Esophagus muscularis mucosa (tissue), 4 donors: ENCODE measurements at regions not wholly inside any gene's neighbourhood (a gene's known extent, or its start where the extent isn't known, plus 50 kb on each side); places are given as distances from the start of the nearest gene placed in this dataset.

Experiments used
- DNase-seq: peaks from one replicate; pipeline ENCODE4 v3.0.0-alpha.2; 2017; ENCODE audit errors: extremely low spot score
- H3K27ac ChIP-seq, 4 donors: fragments of 200-600 bp; sonication (generic); replicated peaks in 1 of 4; 1 replicate in 3 of 4; 2 replicates in 1 of 4; pipeline ENCODE4 v1.5.1; 2016 to 2019; ENCODE audit warnings: mild to moderate bottlenecking in 1 of 4
- H3K27me3 ChIP-seq, 4 donors: fragments of 200-600 bp; sonication (generic); one replicate each; pipeline versions ENCODE4 v1.5.1 to v1.6.0; 2016 to 2019
- H3K36me3 ChIP-seq, 4 donors: fragments of 200-600 bp; sonication (generic); one replicate each; pipeline ENCODE4 v1.5.1; 2016 to 2019
- H3K4me1 ChIP-seq, 4 donors: fragments of 200-600 bp; sonication (generic); one replicate each; pipeline ENCODE4 v1.5.1; 2016 to 2019
- H3K4me3 ChIP-seq, 4 donors: fragments of 200-600 bp; sonication (generic); 1 replicate in 2 of 4; 2 replicates in 2 of 4; pipeline ENCODE4 v1.5.1; 2016 to 2019; ENCODE audit warnings: mild to moderate bottlenecking in 4 of 4, moderate library complexity in 1 of 4
- H3K9me3 ChIP-seq, 4 donors: fragments of 200-600 bp; sonication (generic); 1 replicate in 3 of 4; 2 replicates in 1 of 4; pipeline ENCODE4 v1.5.1; 2016 to 2019
- CTCF ChIP-seq, 3 experiments: fragments of 200-600 bp in 2 of 3; fragments of 450-650 bp in 1 of 3; sonication (generic) in 2 of 3; IDR thresholded peaks; one replicate each; pipeline ENCODE4 v1.5.1; 2017 to 2019; ENCODE audit warnings: antibody characterized with exemption in 3 of 3, mild to moderate bottlenecking in 2 of 3, moderate library complexity in 1 of 3
- EP300 ChIP-seq: sonication (generic); formaldehyde crosslinking; IDR thresholded peaks from one replicate; pipeline ENCODE4 v1.6.1; 2017; ENCODE audit warnings: antibody characterized with exemption
- POLR2A ChIP-seq: fragments of 450-650 bp; IDR thresholded peaks from one replicate; pipeline ENCODE4 v1.6.1; 2017; ENCODE audit warnings: antibody characterized with exemption, moderate library complexity, mild to moderate bottlenecking, low read depth
- POLR2AphosphoS5 ChIP-seq, 2 donors: sonication (generic); formaldehyde crosslinking; IDR thresholded peaks; one replicate each; pipeline ENCODE4 v1.6.1; 2017; ENCODE audit warnings: antibody characterized with exemption in 2 of 2
- WGBS: methylation state at CpG from one replicate; pipeline ENCODE4 v1.1.5; 2018; 5-methylcytosine and 5-hydroxymethylcytosine counted together
- intact Hi-C: fragments of 100-400 bp; cut with DNase I; formaldehyde crosslinking; loops from one replicate; pipeline ENCODE4 v1.15.1; 2023

- Histone ChIP-seq H3K27ac (no peak overlapping the region), H3K27me3 (no peaks in the 10 kb centered on the region), H3K4me1 (no peaks in the 10 kb centered on the region), H3K9me3 (no peaks in the 10 kb centered on the region), H3K4me3 (no peak overlapping the region), H3K36me3 (no peaks in the 10 kb centered on the region)
- DNase-seq = no peak
- WGBS = 66% methylated on average over 4 of the region's 4 CpGs
- intact Hi-C loops = no loop called here
- no peak for TF ChIP-seq EP300
- no peak for TF ChIP-seq CTCF (IDR thresholded peaks at IDR 0.05)
Measured at GRCh38 chr11:80810695-80811094, 1369.9 kb upstream of the TENM4 start.

- intact Hi-C loops = no loop called here
- TF ChIP-seq POLR2A = no peak
- no peak for TF ChIP-seq CTCF (IDR thresholded peaks at IDR 0.05)
- TF ChIP-seq EP300 = no peak
- TF ChIP-seq POLR2AphosphoS5 (IDR thresholded peaks at IDR 0.05) = no peak
- Histone ChIP-seq H3K36me3 (no peaks in the 10 kb centered on the region), H3K4me1 (no peaks in the 10 kb centered on the region), H3K9me3 (peaks cover 0 to 32% (median 10%) of the 10 kb centered on the region in 4 donors), H3K27ac (no peak overlapping the region), H3K4me3 (no peak overlapping the region), H3K27me3 (no peaks in the 10 kb centered on the region)
- 90% methylated on average over 2 of the region's 8 CpGs for WGBS
- no peak for DNase-seq
Measured at GRCh38 chr11:80798174-80798573, 1357.3 kb upstream of the TENM4 start.

GRCh38 chr11:80783561-80783960, 1342.7 kb upstream of the TENM4 start:
- WGBS = 89% methylated on average over 2 of the region's 2 CpGs
- Histone ChIP-seq H3K36me3 (no peaks in the 10 kb centered on the region), H3K9me3 (no peaks in the 10 kb centered on the region), H3K27me3 (no peaks in the 10 kb centered on the region), H3K4me3 (no peak overlapping the region), H3K4me1 (peaks cover 0 to 11% (median 2%) of the 10 kb centered on the region in 4 donors), H3K27ac (no peak overlapping the region)
- DNase-seq = no peak
- TF ChIP-seq POLR2AphosphoS5 (IDR thresholded peaks at IDR 0.05) (no peak), EP300 (no peak), POLR2A (no peak)
- intact Hi-C loops = no loop called here

- DNase-seq = no peak
- H3K9me3 ChIP-seq = no peaks in the 10 kb centered on the region
- H3K36me3 ChIP-seq = no peaks in the 10 kb centered on the region
- TF ChIP-seq POLR2A (no peak), EP300 (no peak), POLR2AphosphoS5 (IDR thresholded peaks at IDR 0.05) (no peak), CTCF (IDR thresholded peaks at IDR 0.05) (no peak)
- peaks cover 0 to 11% (median 2%) of the 10 kb centered on the region in 4 donors for H3K4me1 ChIP-seq
- no peak overlapping the region for H3K27ac ChIP-seq
- 46% methylated on average over 4 of the region's 4 CpGs for WGBS
- H3K27me3 ChIP-seq = no peaks in the 10 kb centered on the region
- intact Hi-C loops = no loop called here
- H3K4me3 ChIP-seq = no peak overlapping the region
Measured at GRCh38 chr11:80782135-80782885, 1341.5 kb upstream of the TENM4 start.

GRCh38 chr11:80779905-80780605, 1339.2 kb upstream of the TENM4 start:
- Histone ChIP-seq H3K4me1 (peaks cover 0 to 11% (median 2%) of the 10 kb centered on the region in 4 donors), H3K27me3 (no peaks in the 10 kb centered on the region), H3K27ac (no peak overlapping the region), H3K36me3 (no peaks in the 10 kb centered on the region), H3K9me3 (no peaks in the 10 kb centered on the region), H3K4me3 (no peak overlapping the region)
- 26% methylated on average over 5 of the region's 5 CpGs for WGBS
- no peak for TF ChIP-seq POLR2AphosphoS5 (IDR thresholded peaks at IDR 0.05)
- no peak for TF ChIP-seq POLR2A
- no peak for TF ChIP-seq CTCF (IDR thresholded peaks at IDR 0.05)
- no peak for TF ChIP-seq EP300
- intact Hi-C loops = no loop called here
- no peak for DNase-seq
